Right atrium auricular region (tissue), 2 donors: ENCODE measurements at regions not wholly inside any gene's neighbourhood (a gene's known extent, or its start where the extent isn't known, plus 50 kb on each side); places are given as distances from the start of the nearest gene placed in this dataset.

Source experiments
- DNase-seq: peaks from one replicate; pipeline ENCODE4 v3.0.0-alpha.2; 2019; ENCODE audit warnings: low spot score
- H3K27ac ChIP-seq, 2 donors: fragments of 200-600 bp; sonication (generic); 1 replicate in 1 of 2; 2 replicates in 1 of 2; pipeline ENCODE4 v1.5.1; 2016 to 2019
- H3K27me3 ChIP-seq, 2 donors: fragments of 200-600 bp; sonication (generic); one replicate each; pipeline versions ENCODE4 v1.5.1 to v1.6.0; 2017 to 2019
- H3K36me3 ChIP-seq: fragments of 200-600 bp; sonication (generic); one replicate; pipeline ENCODE4 v1.5.1; 2016
- H3K4me1 ChIP-seq, 2 donors: fragments of 200-600 bp; sonication (generic); one replicate each; pipeline versions ENCODE4 v1.5.1 to v1.6.0; 2017 to 2019
- H3K4me3 ChIP-seq, 2 donors: fragments of 200-600 bp; sonication (generic); 1 replicate in 1 of 2; 2 replicates in 1 of 2; pipeline ENCODE4 v1.5.1; 2017 to 2019; ENCODE audit warnings: mild to moderate bottlenecking in 1 of 2, moderate library complexity in 1 of 2
- H3K9me3 ChIP-seq, 2 donors: fragments of 200-600 bp; sonication (generic); one replicate each; pipeline ENCODE4 v1.5.1; 2019
- TF ChIP-seq, protein P1 (sequence below), 2 donors: fragments of 200-600 bp; sonication (generic); IDR thresholded peaks; one replicate each; pipeline ENCODE4 v1.5.1; 2019; ENCODE audit warnings: antibody characterized with exemption in 2 of 2

DNA sequence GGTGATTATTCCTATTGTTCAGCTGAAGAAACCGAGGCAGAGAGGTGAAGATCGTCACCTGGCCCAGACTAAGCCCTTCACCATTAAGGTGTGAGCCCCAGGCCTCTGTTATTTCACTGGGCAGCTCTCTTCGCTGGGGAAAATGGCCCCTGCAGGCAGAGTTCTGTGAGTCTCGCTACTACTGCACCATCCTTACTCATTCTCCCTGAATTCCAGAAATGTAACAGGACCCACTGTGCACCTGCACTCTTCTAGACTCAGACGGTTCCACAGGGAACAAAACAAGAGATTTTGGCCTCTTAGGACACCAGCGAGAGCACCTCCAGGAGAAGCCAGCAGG lies 147.7 kb upstream of the GLI2 start:
- H3K27me3 ChIP-seq = no peaks in the 10 kb centered on the region
- TF ChIP-seq, protein P1, sequence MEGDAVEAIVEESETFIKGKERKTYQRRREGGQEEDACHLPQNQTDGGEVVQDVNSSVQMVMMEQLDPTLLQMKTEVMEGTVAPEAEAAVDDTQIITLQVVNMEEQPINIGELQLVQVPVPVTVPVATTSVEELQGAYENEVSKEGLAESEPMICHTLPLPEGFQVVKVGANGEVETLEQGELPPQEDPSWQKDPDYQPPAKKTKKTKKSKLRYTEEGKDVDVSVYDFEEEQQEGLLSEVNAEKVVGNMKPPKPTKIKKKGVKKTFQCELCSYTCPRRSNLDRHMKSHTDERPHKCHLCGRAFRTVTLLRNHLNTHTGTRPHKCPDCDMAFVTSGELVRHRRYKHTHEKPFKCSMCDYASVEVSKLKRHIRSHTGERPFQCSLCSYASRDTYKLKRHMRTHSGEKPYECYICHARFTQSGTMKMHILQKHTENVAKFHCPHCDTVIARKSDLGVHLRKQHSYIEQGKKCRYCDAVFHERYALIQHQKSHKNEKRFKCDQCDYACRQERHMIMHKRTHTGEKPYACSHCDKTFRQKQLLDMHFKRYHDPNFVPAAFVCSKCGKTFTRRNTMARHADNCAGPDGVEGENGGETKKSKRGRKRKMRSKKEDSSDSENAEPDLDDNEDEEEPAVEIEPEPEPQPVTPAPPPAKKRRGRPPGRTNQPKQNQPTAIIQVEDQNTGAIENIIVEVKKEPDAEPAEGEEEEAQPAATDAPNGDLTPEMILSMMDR (IDR thresholded peaks at IDR 0.05) = no peak
- no peaks in the 10 kb centered on the region for H3K4me1 ChIP-seq
- no peak overlapping the region for H3K27ac ChIP-seq
- H3K4me3 ChIP-seq = no peak overlapping the region
- H3K9me3 ChIP-seq = no peaks in the 10 kb centered on the region
- no peaks in the 10 kb centered on the region for H3K36me3 ChIP-seq
- no peak for DNase-seq

DNA sequence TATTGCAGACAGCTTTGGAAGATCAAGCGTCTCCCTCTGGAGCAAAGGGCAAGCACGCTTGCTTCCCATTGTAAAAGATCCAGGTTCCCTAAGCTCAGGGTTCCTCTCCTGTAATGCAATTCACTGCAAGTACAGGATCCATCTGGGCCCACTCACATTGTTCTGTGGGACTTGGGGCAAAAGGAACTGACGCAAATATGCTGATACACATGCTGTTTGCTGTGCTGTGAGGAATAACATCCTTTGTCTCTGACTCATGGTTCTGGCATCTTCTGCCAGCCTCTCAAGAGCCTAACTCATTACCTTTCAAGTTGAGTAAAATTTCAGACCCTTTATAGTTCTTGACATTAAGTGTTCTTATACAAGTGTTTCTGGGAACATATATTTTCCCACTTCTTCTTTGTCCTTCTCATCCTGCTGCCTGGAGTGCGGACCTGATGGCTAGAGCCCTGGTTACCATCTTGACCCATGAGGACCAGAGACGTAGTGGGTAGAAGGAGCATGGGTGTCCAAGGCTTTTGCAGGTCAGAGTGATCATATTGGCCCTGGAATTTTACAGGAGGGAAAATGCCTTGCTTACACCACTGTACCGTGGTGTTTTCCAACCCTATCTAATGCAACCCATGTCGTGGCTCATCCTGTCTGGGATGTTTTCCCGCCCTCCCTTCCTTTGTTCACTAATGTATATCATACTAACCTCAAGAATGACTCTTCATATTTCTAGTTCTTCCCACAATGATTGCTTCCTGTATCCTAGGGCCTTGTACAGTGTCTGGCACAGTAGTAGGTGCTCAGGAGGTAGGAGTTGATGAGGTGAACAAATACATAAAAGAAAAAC lies 145.7 kb upstream of the GLI2 start:
- H3K36me3 ChIP-seq = no peaks in the 10 kb centered on the region
- TF ChIP-seq, protein P1 (IDR thresholded peaks at IDR 0.05) = no peak
- H3K27me3 ChIP-seq = no peaks in the 10 kb centered on the region
- no peak overlapping the region for H3K4me3 ChIP-seq
- no peak for DNase-seq
- H3K4me1 ChIP-seq = no peaks in the 10 kb centered on the region
- no peaks in the 10 kb centered on the region for H3K9me3 ChIP-seq
- no peak overlapping the region for H3K27ac ChIP-seq

DNA sequence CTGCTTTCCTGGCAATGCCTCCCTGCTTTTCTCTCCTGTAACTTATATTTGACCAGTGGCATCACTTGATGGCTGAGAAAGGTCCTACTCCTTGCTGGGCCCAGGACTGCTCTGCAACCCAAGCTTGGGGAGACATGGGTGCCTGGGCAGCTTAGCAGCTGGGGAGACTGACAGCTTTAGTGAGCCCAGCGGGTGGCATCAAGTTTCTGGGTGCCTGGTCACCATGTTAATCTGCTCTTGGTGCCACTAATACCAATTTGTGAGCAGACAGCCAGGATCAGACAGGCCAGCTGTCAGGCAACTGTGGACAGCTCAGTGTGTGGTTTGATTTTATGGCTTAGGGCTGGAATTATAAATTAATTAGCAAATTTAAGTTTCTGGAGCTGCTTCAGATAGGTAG lies 144.8 kb upstream of the GLI2 start:
- H3K4me1 ChIP-seq = peaks cover 0 to 4% of the 10 kb centered on the region in 2 donors
- no peaks in the 10 kb centered on the region for H3K9me3 ChIP-seq
- H3K27ac ChIP-seq = no peak overlapping the region
- no peak for DNase-seq
- H3K4me3 ChIP-seq = no peak overlapping the region
- TF ChIP-seq, protein P1 (IDR thresholded peaks at IDR 0.05) = no peak
- H3K36me3 ChIP-seq = no peaks in the 10 kb centered on the region
- H3K27me3 ChIP-seq = no peaks in the 10 kb centered on the region

DNA sequence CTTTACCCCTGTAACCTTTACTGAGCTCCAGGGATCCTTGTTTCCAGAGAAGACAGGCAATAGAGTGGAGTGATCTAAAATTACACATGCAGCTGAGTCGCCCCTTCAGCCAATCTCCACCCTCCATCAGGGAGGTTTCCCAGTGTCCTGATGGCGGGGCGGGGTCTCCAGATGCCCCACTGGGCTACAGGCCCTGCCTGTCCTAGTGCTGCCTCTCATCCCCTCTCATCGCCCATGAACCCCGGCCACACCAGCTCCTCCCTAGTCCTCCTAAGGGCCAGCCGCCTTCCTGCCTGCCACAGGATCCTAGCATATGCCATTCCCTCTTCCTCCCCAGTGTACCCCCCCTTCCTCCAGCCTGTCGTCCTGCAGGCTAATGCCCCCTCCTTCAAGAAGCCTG lies 144.1 kb upstream of the GLI2 start:
- no peak overlapping the region for H3K4me3 ChIP-seq
- H3K4me1 ChIP-seq = peaks cover 0 to 11% of the 10 kb centered on the region in 2 donors
- no peak overlapping the region for H3K27ac ChIP-seq
- H3K36me3 ChIP-seq = no peaks in the 10 kb centered on the region
- no peak for DNase-seq
- H3K27me3 ChIP-seq = no peaks in the 10 kb centered on the region
- TF ChIP-seq, protein P1 (IDR thresholded peaks at IDR 0.05) = no peak
- H3K9me3 ChIP-seq = no peaks in the 10 kb centered on the region

DNA sequence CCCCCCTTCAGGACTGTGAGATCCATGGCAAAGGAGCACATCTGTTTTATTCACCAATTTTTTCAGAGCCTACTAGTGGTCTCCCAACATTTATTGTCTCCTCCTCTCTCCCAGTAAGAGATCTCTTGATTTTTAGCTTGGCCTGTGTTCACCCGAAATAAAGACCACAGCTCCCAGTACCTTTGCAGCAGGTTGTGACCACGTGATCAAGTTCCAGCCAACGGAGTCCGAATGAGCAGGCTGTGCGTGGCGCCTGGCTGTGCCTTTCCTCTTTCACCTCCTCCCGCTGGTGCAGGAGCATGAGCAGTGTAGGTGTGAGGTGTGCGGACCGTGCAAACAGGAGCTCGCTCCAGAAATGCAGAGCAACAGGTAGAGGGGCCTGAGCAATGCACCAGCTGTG lies 143.6 kb upstream of the GLI2 start:
- DNase-seq = no peak
- H3K27ac ChIP-seq = no peak overlapping the region
- no peaks in the 10 kb centered on the region for H3K36me3 ChIP-seq
- H3K4me3 ChIP-seq = no peak overlapping the region
- H3K27me3 ChIP-seq = no peaks in the 10 kb centered on the region
- H3K4me1 ChIP-seq = peaks cover 0 to 14% of the 10 kb centered on the region in 2 donors
- no peaks in the 10 kb centered on the region for H3K9me3 ChIP-seq
- TF ChIP-seq, protein P1 (IDR thresholded peaks at IDR 0.05) = no peak
